ENCODE measurements at regions not wholly inside any gene's neighbourhood (a gene's known extent, or its start where the extent isn't known, plus 50 kb on each side); places are given as distances from the start of the nearest gene placed in this dataset.
"Not testable (repeated sequence)": the region's sequence is repeated elsewhere in the genome, so short reads cannot be mapped to it uniquely, and the experiment has no call there.

- no peak for DNase-seq (ENCODE audit: low read depth in 2 of 2)
Observed at GRCh38 chr2:125593036-125593435, 1062.9 kb upstream of the GYPC start.

- no peak for DNase-seq (ENCODE audit: low read depth in 2 of 2)
Observed at GRCh38 chr2:125596612-125597011, 1059.3 kb upstream of the GYPC start.

- DNase-seq (ENCODE audit: low read depth in 2 of 2) = no peak
Observed at GRCh38 chr2:125615438-125615837, 1040.5 kb upstream of the GYPC start.

- DNase-seq (ENCODE audit: low read depth in 2 of 2) = no peak
Observed at GRCh38 chr2:125630377-125630776, 1025.6 kb upstream of the GYPC start.

GRCh38 chr2:125634662-125635061 is 1021.3 kb upstream of the GYPC start:
- DNase-seq (ENCODE audit: low read depth in 2 of 2) = no peak

GRCh38 chr2:125638345-125638744 is 1017.6 kb upstream of the GYPC start:
- no peak for DNase-seq (ENCODE audit: low read depth in 2 of 2)

- no peak for DNase-seq (ENCODE audit: low read depth in 2 of 2)
Observed at GRCh38 chr2:125642032-125642431, 1013.9 kb upstream of the GYPC start.

- DNase-seq (ENCODE audit: low read depth in 2 of 2) = no peak
Observed at GRCh38 chr2:125643128-125643527, 1012.8 kb upstream of the GYPC start.

- DNase-seq (ENCODE audit: low read depth in 2 of 2) = no peak
Observed at GRCh38 chr2:125643585-125643984, 1012.4 kb upstream of the GYPC start.

- no peak for DNase-seq (ENCODE audit: low read depth in 2 of 2)
Observed at GRCh38 chr2:125644257-125644656, 1011.7 kb upstream of the GYPC start.

- no peak for DNase-seq (ENCODE audit: low read depth in 2 of 2)
Observed at GRCh38 chr2:125652280-125652679, 1003.7 kb upstream of the GYPC start.

GRCh38 chr2:125654226-125654625 is 1001.7 kb upstream of the GYPC start:
- no peak for DNase-seq (ENCODE audit: low read depth in 2 of 2)

GRCh38 chr2:125656190-125656589 is 999.8 kb upstream of the GYPC start:
- no peak for DNase-seq (ENCODE audit: low read depth in 2 of 2)

GRCh38 chr2:125658583-125658982 is 997.4 kb upstream of the GYPC start:
- no peak for DNase-seq (ENCODE audit: low read depth in 2 of 2)

GRCh38 chr2:125660369-125660768 is 995.6 kb upstream of the GYPC start:
- DNase-seq (ENCODE audit: low read depth in 2 of 2) = not testable (repeated sequence)

- no peak for DNase-seq (ENCODE audit: low read depth in 2 of 2)
Observed at GRCh38 chr2:125667630-125668029, 988.3 kb upstream of the GYPC start.

GRCh38 chr2:125679903-125680302 is 976.1 kb upstream of the GYPC start:
- DNase-seq (ENCODE audit: low read depth in 2 of 2) = no peak

- DNase-seq (ENCODE audit: low read depth in 2 of 2) = no peak
Observed at GRCh38 chr2:125680809-125681208, 975.1 kb upstream of the GYPC start.

GRCh38 chr2:125681576-125681975 is 974.4 kb upstream of the GYPC start:
- no peak for DNase-seq (ENCODE audit: low read depth in 2 of 2)

GRCh38 chr2:125681976-125682805 is 973.8 kb upstream of the GYPC start:
- DNase-seq (ENCODE audit: low read depth in 2 of 2) = no peak

GRCh38 chr2:125684256-125684655 is 971.7 kb upstream of the GYPC start:
- DNase-seq (ENCODE audit: low read depth in 2 of 2) = no peak

- no peak for DNase-seq (ENCODE audit: low read depth in 2 of 2)
Observed at GRCh38 chr2:125684932-125685331, 971.0 kb upstream of the GYPC start.

GRCh38 chr2:125696560-125696959 is 959.4 kb upstream of the GYPC start:
- DNase-seq (ENCODE audit: low read depth in 2 of 2) = no peak

- DNase-seq (ENCODE audit: low read depth in 2 of 2) = no peak
Observed at GRCh38 chr2:125698280-125698679, 957.7 kb upstream of the GYPC start.
